Spleen (tissue), 7 donors: ENCODE measurements at regions not wholly inside any gene's neighbourhood (a gene's known extent, or its start where the extent isn't known, plus 50 kb on each side); places are given as distances from the start of the nearest gene placed in this dataset.

Source experiments
- POLR2A ChIP-seq, 3 donors: fragments of 450-650 bp; IDR thresholded peaks; one replicate each; pipeline ENCODE4 v1.5.1; 2017; ENCODE audit warnings: antibody characterized with exemption in 3 of 3, mild to moderate bottlenecking in 1 of 3
- TF ChIP-seq, protein P1 (sequence below), 11 experiments: fragments of 200-600 bp in 7 of 11; fragments of 450-650 bp in 4 of 11; sonication (generic) in 4 of 11; IDR thresholded peaks in 8 of 11; conservative IDR thresholded peaks in 3 of 11; 1 replicate in 7 of 11; 2 replicates in 4 of 11; pipeline versions ENCODE4 v1.4.0 to v1.8.0; 2016 to 2021; ENCODE audit warnings: antibody characterized with exemption in 11 of 11, inconsistent platforms in 4 of 11, mild to moderate bottlenecking in 1 of 11
- donor health status: DM: no; HTN: no; CAD: no; lungs with moderate emphysema.
- donor health status: DM: no; HTN: no; CAD: no.
- donor health status: DM: no; HTN: no; CAD: no.

DNA sequence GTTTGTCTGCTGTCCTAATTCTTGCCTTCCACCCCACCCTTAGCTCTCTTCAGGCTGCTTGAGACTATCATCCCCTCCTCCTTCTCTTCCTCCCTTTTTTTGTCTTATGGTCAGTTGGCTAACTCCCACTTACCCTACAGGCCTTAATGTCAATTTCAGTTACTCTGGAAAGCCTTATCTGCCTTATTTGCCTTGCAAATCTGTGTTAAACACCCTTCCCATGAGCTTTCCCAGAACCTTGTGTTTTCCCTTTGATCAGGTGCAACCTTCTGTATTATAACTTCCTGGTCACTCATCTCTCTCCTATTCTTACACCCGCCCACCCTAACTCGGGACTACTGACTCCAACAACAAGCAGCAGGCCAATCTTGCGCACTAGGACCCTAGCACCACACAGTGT, 74.8 kb downstream of the COX18 start:
- TF ChIP-seq, protein P1, sequence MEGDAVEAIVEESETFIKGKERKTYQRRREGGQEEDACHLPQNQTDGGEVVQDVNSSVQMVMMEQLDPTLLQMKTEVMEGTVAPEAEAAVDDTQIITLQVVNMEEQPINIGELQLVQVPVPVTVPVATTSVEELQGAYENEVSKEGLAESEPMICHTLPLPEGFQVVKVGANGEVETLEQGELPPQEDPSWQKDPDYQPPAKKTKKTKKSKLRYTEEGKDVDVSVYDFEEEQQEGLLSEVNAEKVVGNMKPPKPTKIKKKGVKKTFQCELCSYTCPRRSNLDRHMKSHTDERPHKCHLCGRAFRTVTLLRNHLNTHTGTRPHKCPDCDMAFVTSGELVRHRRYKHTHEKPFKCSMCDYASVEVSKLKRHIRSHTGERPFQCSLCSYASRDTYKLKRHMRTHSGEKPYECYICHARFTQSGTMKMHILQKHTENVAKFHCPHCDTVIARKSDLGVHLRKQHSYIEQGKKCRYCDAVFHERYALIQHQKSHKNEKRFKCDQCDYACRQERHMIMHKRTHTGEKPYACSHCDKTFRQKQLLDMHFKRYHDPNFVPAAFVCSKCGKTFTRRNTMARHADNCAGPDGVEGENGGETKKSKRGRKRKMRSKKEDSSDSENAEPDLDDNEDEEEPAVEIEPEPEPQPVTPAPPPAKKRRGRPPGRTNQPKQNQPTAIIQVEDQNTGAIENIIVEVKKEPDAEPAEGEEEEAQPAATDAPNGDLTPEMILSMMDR (IDR thresholded peaks at IDR 0.05 in 8 of 11, conservative IDR thresholded peaks at IDR 0.05 in 3 of 11) = no peak
- no peak for TF ChIP-seq POLR2A (IDR thresholded peaks at IDR 0.05)
